Central memory CD8-positive, alpha-beta T cell (primary cell): ENCODE measurements at regions not wholly inside any gene's neighbourhood (a gene's known extent, or its start where the extent isn't known, plus 50 kb on each side); places are given as distances from the start of the nearest gene placed in this dataset.

Experiments
- ATAC-seq: fragments of 150-1000 bp; cut with Tn5 transposase; replicated peaks from 2 replicates; pipeline ENCODE4 v1.10.0; 2022; ENCODE audit warnings: mild to moderate bottlenecking, moderate FRiP score, moderate number of reproducible peaks; ENCODE audit not compliant: poor library complexity, severe bottlenecking; ENCODE audit errors: extremely low read depth
- DNase-seq, 2 donors: peaks; one replicate each; pipeline ENCODE4 v3.0.0; 2021; ENCODE audit warnings: low spot score in 2 of 2
- H3K27ac Mint-ChIP-seq: one replicate; pipeline ENCODE4 v1.8.0; 2022; ENCODE audit warnings: low read depth, mild to moderate bottlenecking, moderate library complexity, mixed read lengths
- H3K27me3 Mint-ChIP-seq: one replicate; pipeline ENCODE4 v1.8.0; 2022; ENCODE audit warnings: mixed read lengths
- H3K36me3 Mint-ChIP-seq: one replicate; pipeline ENCODE4 v1.8.0; 2022; ENCODE audit warnings: mild to moderate bottlenecking, moderate library complexity, mixed read lengths; ENCODE audit not compliant: insufficient read depth
- H3K4me1 Mint-ChIP-seq: one replicate; pipeline ENCODE4 v1.8.0; 2022; ENCODE audit warnings: mixed read lengths
- H3K4me3 Mint-ChIP-seq: one replicate; pipeline ENCODE4 v1.8.0; 2022; ENCODE audit warnings: mild to moderate bottlenecking, moderate library complexity, mixed read lengths
- H3K9me3 Mint-ChIP-seq: one replicate; pipeline ENCODE4 v1.8.0; 2022; ENCODE audit warnings: mixed read lengths

- DNase-seq: no peak
- no peaks in the 10 kb centered on the region for H3K36me3 Mint-ChIP-seq
- H3K9me3 Mint-ChIP-seq: peaks cover 6% of the 10 kb centered on the region
- H3K4me1 Mint-ChIP-seq: no peaks in the 10 kb centered on the region
- no peak overlapping the region for H3K27ac Mint-ChIP-seq
- H3K4me3 Mint-ChIP-seq: no peak overlapping the region
- ATAC-seq: no peak
- H3K27me3 Mint-ChIP-seq: peaks cover 54% of the 10 kb centered on the region
Observed at GRCh38 chr2:64352292-64352691, 101.7 kb upstream of the LGALSL start.

DNA sequence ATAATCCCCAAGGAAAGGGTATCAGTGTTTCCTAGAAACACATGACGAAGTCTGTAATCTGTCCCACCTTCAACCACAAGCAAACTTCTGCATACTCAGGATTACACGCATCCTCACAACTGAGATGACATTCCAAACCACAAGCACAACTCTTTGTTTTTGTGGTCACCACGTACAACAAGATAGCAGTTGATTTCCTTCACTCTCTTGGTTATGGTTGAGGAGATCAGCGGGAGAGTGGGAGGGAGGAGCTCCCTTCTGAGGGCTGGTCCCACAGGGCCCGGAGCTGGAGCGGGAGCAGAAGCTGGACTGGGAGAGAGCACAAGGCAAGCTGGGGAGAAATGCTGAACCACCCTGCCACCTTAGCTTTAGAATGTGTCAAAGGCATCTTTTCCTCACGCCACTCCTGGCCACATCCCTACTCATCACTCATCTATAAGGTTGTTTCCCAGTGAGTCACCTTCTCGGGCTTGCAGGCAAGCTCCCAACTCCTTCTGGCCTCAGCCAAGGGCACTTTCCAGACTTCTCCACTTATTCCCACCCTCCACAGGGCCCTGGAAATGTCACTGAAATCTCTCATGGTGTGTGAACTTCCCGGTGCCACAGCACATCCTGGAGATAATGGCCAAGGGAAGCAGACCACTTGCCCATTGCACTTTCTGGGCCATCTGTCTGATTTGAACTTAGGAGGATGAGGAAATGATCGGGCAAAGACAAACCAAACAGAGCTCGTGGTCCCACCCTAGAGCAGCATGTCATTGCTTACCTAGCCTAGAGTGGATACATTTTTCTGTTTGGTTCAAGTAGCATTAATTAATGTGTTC lies 98.9 kb upstream of the LGALSL start:
- no peaks in the 10 kb centered on the region for H3K36me3 Mint-ChIP-seq
- no peak overlapping the region for H3K27ac Mint-ChIP-seq
- no peak overlapping the region for H3K4me3 Mint-ChIP-seq
- DNase-seq: no peak
- no peaks in the 10 kb centered on the region for H3K4me1 Mint-ChIP-seq
- no peak for ATAC-seq
- peaks cover 63% of the 10 kb centered on the region for H3K27me3 Mint-ChIP-seq
- H3K9me3 Mint-ChIP-seq: peaks cover 6% of the 10 kb centered on the region

GRCh38 chr2:64356906-64357305 lies 97.1 kb upstream of the LGALSL start:
- Mint-ChIP-seq H3K9me3 (peaks cover 6% of the 10 kb centered on the region), H3K27me3 (peaks cover 78% of the 10 kb centered on the region), H3K36me3 (no peaks in the 10 kb centered on the region), H3K4me1 (no peaks in the 10 kb centered on the region), H3K4me3 (no peak overlapping the region), H3K27ac (no peak overlapping the region)
- ATAC-seq (no peak), DNase-seq (no peak)

- Mint-ChIP-seq H3K27me3 (peaks cover 60% of the 10 kb centered on the region), H3K9me3 (no peaks in the 10 kb centered on the region), H3K36me3 (no peaks in the 10 kb centered on the region), H3K27ac (no peak overlapping the region), H3K4me1 (no peaks in the 10 kb centered on the region), H3K4me3 (no peak overlapping the region)
- no peak for DNase-seq
- ATAC-seq: no peak
Observed at GRCh38 chr2:64359171-64359891, 94.6 kb upstream of the LGALSL start.

DNA sequence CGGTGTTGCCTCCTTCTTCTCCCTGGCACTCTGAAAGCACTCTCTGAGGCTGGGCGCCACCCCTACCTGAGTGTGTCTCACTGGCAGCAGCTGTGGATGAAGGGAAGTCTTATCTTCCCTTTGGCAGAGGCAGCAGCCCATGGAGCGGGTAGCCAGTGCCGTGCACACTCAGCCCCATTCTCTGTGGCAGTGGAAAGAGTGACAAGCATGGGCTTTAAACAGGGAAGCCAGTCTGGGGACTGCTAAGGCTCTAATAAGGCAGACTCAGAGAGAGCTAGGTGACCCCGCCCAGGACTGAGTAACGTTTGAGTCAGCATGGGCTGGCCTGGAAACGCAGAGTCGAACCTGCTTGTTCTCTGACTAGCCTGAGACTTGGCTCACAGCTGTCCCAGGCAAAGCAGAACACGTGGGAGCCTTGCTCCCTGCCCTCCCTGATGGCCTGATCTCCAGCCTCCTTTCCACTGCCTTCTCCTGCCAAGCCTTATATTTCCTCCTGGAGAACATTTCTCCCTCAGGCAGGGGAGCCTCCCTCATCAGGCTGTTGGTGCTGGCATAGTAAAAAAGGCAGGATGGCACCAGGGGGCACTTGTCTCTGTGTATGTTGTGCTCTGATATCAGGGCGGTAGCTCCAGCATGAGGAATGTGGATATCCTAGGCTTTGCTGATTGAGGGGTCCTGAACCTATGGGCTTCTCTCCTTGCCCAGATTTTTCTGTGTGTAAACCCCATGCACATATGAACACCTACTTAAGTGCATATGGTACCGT lies 93.9 kb upstream of the LGALSL start:
- no peaks in the 10 kb centered on the region for H3K9me3 Mint-ChIP-seq
- DNase-seq (no peak), ATAC-seq (no peak)
- H3K27ac Mint-ChIP-seq: no peak overlapping the region
- no peaks in the 10 kb centered on the region for H3K4me1 Mint-ChIP-seq
- peaks cover 52% of the 10 kb centered on the region for H3K27me3 Mint-ChIP-seq
- no peak overlapping the region for H3K4me3 Mint-ChIP-seq
- no peaks in the 10 kb centered on the region for H3K36me3 Mint-ChIP-seq

GRCh38 chr2:64361151-64361938 lies 92.6 kb upstream of the LGALSL start:
- no peaks in the 10 kb centered on the region for H3K36me3 Mint-ChIP-seq
- ATAC-seq (no peak), DNase-seq (no peak)
- H3K4me3 Mint-ChIP-seq: no peak overlapping the region
- H3K27ac Mint-ChIP-seq: no peak overlapping the region
- H3K9me3 Mint-ChIP-seq: no peaks in the 10 kb centered on the region
- H3K4me1 Mint-ChIP-seq: no peaks in the 10 kb centered on the region
- peaks cover 40% of the 10 kb centered on the region for H3K27me3 Mint-ChIP-seq

- DNase-seq (no peak), ATAC-seq (no peak)
- Mint-ChIP-seq H3K27me3 (peaks cover 27% of the 10 kb centered on the region), H3K9me3 (no peaks in the 10 kb centered on the region), H3K4me1 (no peaks in the 10 kb centered on the region), H3K27ac (no peak overlapping the region), H3K36me3 (no peaks in the 10 kb centered on the region), H3K4me3 (no peak overlapping the region)
Observed at GRCh38 chr2:64362562-64363026, 91.4 kb upstream of the LGALSL start.

DNA sequence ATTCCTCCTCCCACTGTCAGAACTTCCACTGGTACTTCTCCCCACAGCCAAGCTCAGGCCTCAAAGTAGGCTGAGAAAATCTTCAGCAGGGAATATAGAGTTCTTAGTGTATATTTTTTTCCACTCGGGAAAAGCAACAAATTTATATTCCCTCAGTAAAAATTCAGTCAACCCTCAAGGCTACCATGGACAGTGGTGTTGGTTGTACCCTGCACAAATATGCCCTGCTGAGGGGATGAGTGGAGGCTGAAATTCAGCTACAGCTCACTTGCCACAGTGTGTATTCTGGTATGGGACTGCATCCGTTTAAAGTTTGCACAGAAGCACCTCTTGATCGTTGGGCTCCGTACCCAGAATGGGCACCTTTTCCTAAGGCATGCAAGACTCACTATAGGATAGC lies 90.8 kb upstream of the LGALSL start:
- H3K27ac Mint-ChIP-seq: no peak overlapping the region

GRCh38 chr2:64363848-64364247 lies 90.1 kb upstream of the LGALSL start:
- no peaks in the 10 kb centered on the region for H3K4me1 Mint-ChIP-seq
- H3K27ac Mint-ChIP-seq: no peak overlapping the region
- no peaks in the 10 kb centered on the region for H3K36me3 Mint-ChIP-seq
- H3K9me3 Mint-ChIP-seq: no peaks in the 10 kb centered on the region
- peaks cover 23% of the 10 kb centered on the region for H3K27me3 Mint-ChIP-seq
- DNase-seq (no peak), ATAC-seq (no peak)
- no peak overlapping the region for H3K4me3 Mint-ChIP-seq

More for the DNA sequence above, 90.8 kb upstream of the LGALSL start:
- Mint-ChIP-seq H3K27me3 (peaks cover 23% of the 10 kb centered on the region), H3K4me1 (no peaks in the 10 kb centered on the region), H3K9me3 (no peaks in the 10 kb centered on the region), H3K4me3 (no peak overlapping the region), H3K36me3 (no peaks in the 10 kb centered on the region)
- ATAC-seq (no peak), DNase-seq (no peak)

GRCh38 chr2:64367444-64368232 lies 86.3 kb upstream of the LGALSL start:
- no peaks in the 10 kb centered on the region for H3K36me3 Mint-ChIP-seq

DNA sequence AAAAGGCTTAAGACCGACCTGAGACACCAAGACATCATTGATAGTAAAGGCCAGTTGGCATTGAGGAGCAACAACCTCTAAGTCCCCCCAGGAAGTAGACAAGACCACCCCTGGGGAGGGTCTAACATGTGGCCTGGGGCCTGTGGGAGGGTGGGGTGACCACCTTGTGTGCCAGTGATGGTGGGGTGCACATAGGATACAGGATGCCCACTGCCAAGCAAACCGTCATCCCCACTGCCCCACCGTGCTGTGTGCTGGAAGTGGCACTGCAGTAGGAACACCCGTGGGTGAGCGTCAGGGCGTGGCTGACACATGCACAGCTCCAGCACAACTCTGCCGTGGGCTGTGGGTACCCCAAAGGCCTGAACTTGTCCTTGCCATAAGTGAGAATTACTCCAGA lies 84.3 kb upstream of the LGALSL start:
- no peak overlapping the region for H3K4me3 Mint-ChIP-seq
- no peak for DNase-seq
- no peak for ATAC-seq
- peaks cover 5% of the 10 kb centered on the region for H3K36me3 Mint-ChIP-seq
- no peaks in the 10 kb centered on the region for H3K4me1 Mint-ChIP-seq
- H3K9me3 Mint-ChIP-seq: no peaks in the 10 kb centered on the region
- peaks cover 15% of the 10 kb centered on the region for H3K27me3 Mint-ChIP-seq
- H3K27ac Mint-ChIP-seq: no peak overlapping the region

More at GRCh38 chr2:64367444-64368232, 86.3 kb upstream of the LGALSL start:
- Mint-ChIP-seq H3K4me1 (no peaks in the 10 kb centered on the region), H3K4me3 (no peak overlapping the region), H3K27ac (no peak overlapping the region), H3K27me3 (no peaks in the 10 kb centered on the region), H3K9me3 (no peaks in the 10 kb centered on the region)
- DNase-seq (no peak), ATAC-seq (no peak)
